ENCODE measurements at regions not wholly inside any gene's neighbourhood (a gene's known extent, or its start where the extent isn't known, plus 50 kb on each side); places are given as distances from the start of the nearest gene placed in this dataset.

DNA sequence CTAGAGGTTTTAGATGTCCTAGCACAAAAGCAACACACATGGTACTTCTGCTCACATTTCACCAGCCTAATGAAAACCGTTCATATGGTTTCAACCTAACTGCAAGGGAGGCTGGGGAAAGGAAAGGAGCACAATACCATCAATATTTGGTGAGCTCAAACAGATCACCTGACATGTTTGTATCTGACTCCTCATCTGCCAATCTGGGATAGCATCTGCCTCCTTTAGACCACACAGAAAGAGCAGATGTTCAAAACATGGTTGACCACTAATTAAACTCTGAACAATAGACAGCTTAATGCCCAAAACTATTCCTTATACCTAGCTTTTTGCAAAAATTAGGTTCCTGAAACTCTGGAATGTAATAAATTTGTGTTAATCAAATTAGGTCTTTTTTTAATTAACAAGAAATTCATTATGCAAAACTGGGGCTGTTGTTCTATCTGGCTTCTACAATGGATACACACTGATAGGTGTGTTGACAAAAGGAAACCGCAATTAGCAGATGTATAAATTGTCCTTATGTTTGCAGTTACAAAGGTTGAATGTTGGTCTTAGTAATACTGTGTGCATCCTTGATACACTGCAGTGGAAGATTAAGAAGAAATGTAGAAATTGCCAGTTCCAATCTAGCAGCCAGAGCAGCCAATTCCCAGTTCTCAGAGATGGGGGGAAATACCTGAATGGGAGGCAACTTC is 89.3 kb downstream of the DUSP6 start:
- no peaks in the 10 kb centered on the region for H3K9me3 ChIP-seq (ENCODE audit: insufficient read depth, low read length)
- no peak for DNase-seq (ENCODE audit: low read depth, low spot score)
- no peak for TF ChIP-seq SUZ12 (IDR thresholded peaks at IDR 0.05; ENCODE audit: extremely low read depth, insufficient read depth, insufficient read length)
- TF ChIP-seq ZNF274 (IDR thresholded peaks at IDR 0.05; ENCODE audit: low read depth, low read length), result no peak

GRCh38 chr12:89261982-89262381 is 90.3 kb downstream of the DUSP6 start:
- Histone ChIP-seq H3K36me3 (ENCODE audit: insufficient read depth, insufficient read length, low read length) (no peaks in the 10 kb centered on the region), H3K4me3 (ENCODE audit: insufficient read length, low read depth) (no peak overlapping the region), H3K9ac (ENCODE audit: insufficient read length, low read depth) (no peak overlapping the region), H3K9me3 (ENCODE audit: insufficient read depth, low read length) (no peaks in the 10 kb centered on the region), H3K27me3 (ENCODE audit: insufficient read depth, insufficient read length) (no peaks in the 10 kb centered on the region), H3K4me1 (ENCODE audit: insufficient read depth, insufficient read length) (no peaks in the 10 kb centered on the region)
- no peak for DNase-seq (ENCODE audit: low read depth, low spot score)
- TF ChIP-seq SUZ12 (IDR thresholded peaks at IDR 0.05; ENCODE audit: extremely low read depth, insufficient read depth, insufficient read length) (no peak), ZNF274 (IDR thresholded peaks at IDR 0.05; ENCODE audit: low read depth, low read length) (no peak), YY1 (IDR thresholded peaks at IDR 0.05; ENCODE audit: insufficient read depth, insufficient read length) (no peak)

More for the DNA sequence above, 89.3 kb downstream of the DUSP6 start:
- no peak overlapping the region for H3K4me3 ChIP-seq (ENCODE audit: insufficient read length, low read depth)
- no peak overlapping the region for H3K9ac ChIP-seq (ENCODE audit: insufficient read length, low read depth)
- no peaks in the 10 kb centered on the region for H3K27me3 ChIP-seq (ENCODE audit: insufficient read depth, insufficient read length)
- H3K4me1 ChIP-seq (ENCODE audit: insufficient read depth, insufficient read length), result no peaks in the 10 kb centered on the region
- no peaks in the 10 kb centered on the region for H3K36me3 ChIP-seq (ENCODE audit: insufficient read depth, insufficient read length, low read length)

GRCh38 chr12:89260841-89261637 is 91.3 kb downstream of the DUSP6 start:
- Histone ChIP-seq H3K9me3 (ENCODE audit: insufficient read depth, low read length) (no peaks in the 10 kb centered on the region), H3K36me3 (ENCODE audit: insufficient read depth, insufficient read length, low read length) (no peaks in the 10 kb centered on the region), H3K27me3 (ENCODE audit: insufficient read depth, insufficient read length) (no peaks in the 10 kb centered on the region), H3K9ac (ENCODE audit: insufficient read length, low read depth) (no peak overlapping the region), H3K4me1 (ENCODE audit: insufficient read depth, insufficient read length) (no peaks in the 10 kb centered on the region), H3K4me3 (ENCODE audit: insufficient read length, low read depth) (no peak overlapping the region)
- no peak for TF ChIP-seq ZNF274 (IDR thresholded peaks at IDR 0.05; ENCODE audit: low read depth, low read length)
- TF ChIP-seq YY1 (IDR thresholded peaks at IDR 0.05; ENCODE audit: insufficient read depth, insufficient read length), result no peak
- no peak for DNase-seq (ENCODE audit: low read depth, low spot score)

DNA sequence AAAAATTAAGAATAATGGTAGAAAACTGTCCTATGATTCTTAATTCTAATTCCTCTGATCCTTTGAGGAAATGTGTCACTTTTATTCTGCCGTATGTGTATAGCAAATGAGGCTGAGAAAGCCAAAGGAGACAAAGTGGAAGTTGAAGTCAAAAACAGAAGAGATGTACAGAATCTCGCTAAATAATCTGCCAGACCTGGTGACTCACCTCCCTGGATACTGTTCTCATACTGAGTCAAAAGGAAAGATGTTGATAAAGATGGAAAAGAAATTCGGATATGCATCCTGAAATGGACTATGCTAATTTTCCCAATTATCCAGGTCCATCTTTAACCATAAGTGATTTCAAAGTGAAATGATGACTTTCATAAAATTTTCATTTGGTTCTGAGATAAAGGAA is 92.5 kb downstream of the DUSP6 start:
- TF ChIP-seq ZNF274 (IDR thresholded peaks at IDR 0.05; ENCODE audit: low read depth, low read length) (no peak), SUZ12 (IDR thresholded peaks at IDR 0.05; ENCODE audit: extremely low read depth, insufficient read depth, insufficient read length) (no peak), YY1 (IDR thresholded peaks at IDR 0.05; ENCODE audit: insufficient read depth, insufficient read length) (no peak)
- H3K9me3 ChIP-seq (ENCODE audit: insufficient read depth, low read length), result no peaks in the 10 kb centered on the region
- H3K27me3 ChIP-seq (ENCODE audit: insufficient read depth, insufficient read length), result no peaks in the 10 kb centered on the region
- H3K4me3 ChIP-seq (ENCODE audit: insufficient read length, low read depth), result no peak overlapping the region
- H3K4me1 ChIP-seq (ENCODE audit: insufficient read depth, insufficient read length), result no peaks in the 10 kb centered on the region
- H3K36me3 ChIP-seq (ENCODE audit: insufficient read depth, insufficient read length, low read length), result no peaks in the 10 kb centered on the region
- no peak overlapping the region for H3K9ac ChIP-seq (ENCODE audit: insufficient read length, low read depth)
- DNase-seq (ENCODE audit: low read depth, low spot score), result no peak

DNA sequence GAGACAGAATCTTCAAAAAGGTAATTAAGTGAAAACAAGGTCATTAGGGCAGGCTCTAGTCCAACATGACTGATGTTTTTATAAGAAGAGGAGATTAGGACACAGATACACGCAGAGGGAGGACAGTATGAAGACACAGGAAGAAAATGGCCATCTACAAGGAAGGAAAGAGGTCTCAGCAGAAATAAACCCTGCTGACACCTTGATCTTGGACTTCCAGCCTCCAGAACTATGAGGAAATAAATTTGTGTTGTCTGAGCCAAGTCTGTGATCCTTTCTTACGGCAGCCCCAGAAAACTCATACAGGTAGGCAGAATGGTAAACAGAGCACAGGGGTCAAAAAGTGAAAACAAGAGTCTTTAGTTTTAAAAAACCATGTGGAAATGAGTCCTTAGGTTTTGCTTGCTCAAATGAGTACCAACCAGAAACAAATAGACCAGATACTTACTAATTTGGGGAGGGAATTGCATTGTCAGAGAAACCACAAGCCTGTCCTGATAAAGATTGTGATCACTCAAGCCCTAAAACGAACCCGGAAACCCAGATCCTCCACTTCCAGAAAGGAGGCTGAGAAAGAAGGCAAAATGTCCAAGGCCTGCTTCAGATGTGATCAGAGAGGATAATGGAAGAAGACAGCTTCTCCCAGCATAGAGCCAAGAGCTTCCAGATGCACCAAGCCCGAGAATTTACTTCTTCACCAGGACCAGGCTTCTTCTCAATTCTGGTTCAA is 93.9 kb downstream of the DUSP6 start:
- no peaks in the 10 kb centered on the region for H3K9me3 ChIP-seq (ENCODE audit: insufficient read depth, low read length)
- H3K36me3 ChIP-seq (ENCODE audit: insufficient read depth, insufficient read length, low read length), result no peaks in the 10 kb centered on the region
- H3K9ac ChIP-seq (ENCODE audit: insufficient read length, low read depth), result no peak overlapping the region
- TF ChIP-seq SUZ12 (IDR thresholded peaks at IDR 0.05; ENCODE audit: extremely low read depth, insufficient read depth, insufficient read length), result no peak
- no peak for TF ChIP-seq YY1 (IDR thresholded peaks at IDR 0.05; ENCODE audit: insufficient read depth, insufficient read length)
- no peak for TF ChIP-seq ZNF274 (IDR thresholded peaks at IDR 0.05; ENCODE audit: low read depth, low read length)
- H3K27me3 ChIP-seq (ENCODE audit: insufficient read depth, insufficient read length), result no peaks in the 10 kb centered on the region
- DNase-seq (ENCODE audit: low read depth, low spot score), result no peak
- no peak overlapping the region for H3K4me3 ChIP-seq (ENCODE audit: insufficient read length, low read depth)
- no peaks in the 10 kb centered on the region for H3K4me1 ChIP-seq (ENCODE audit: insufficient read depth, insufficient read length)

GRCh38 chr12:89257340-89257739 is 95.0 kb downstream of the DUSP6 start:
- H3K9ac ChIP-seq (ENCODE audit: insufficient read length, low read depth), result no peak overlapping the region
- H3K27me3 ChIP-seq (ENCODE audit: insufficient read depth, insufficient read length), result no peaks in the 10 kb centered on the region
- H3K36me3 ChIP-seq (ENCODE audit: insufficient read depth, insufficient read length, low read length), result no peaks in the 10 kb centered on the region
- TF ChIP-seq ZNF274 (IDR thresholded peaks at IDR 0.05; ENCODE audit: low read depth, low read length) (no peak), SUZ12 (IDR thresholded peaks at IDR 0.05; ENCODE audit: extremely low read depth, insufficient read depth, insufficient read length) (no peak), YY1 (IDR thresholded peaks at IDR 0.05; ENCODE audit: insufficient read depth, insufficient read length) (no peak)
- DNase-seq (ENCODE audit: low read depth, low spot score), result no peak
- H3K9me3 ChIP-seq (ENCODE audit: insufficient read depth, low read length), result no peaks in the 10 kb centered on the region
- no peak overlapping the region for H3K4me3 ChIP-seq (ENCODE audit: insufficient read length, low read depth)
- H3K4me1 ChIP-seq (ENCODE audit: insufficient read depth, insufficient read length), result no peaks in the 10 kb centered on the region

GRCh38 chr12:89256060-89256459 is 96.2 kb downstream of the DUSP6 start:
- TF ChIP-seq YY1 (IDR thresholded peaks at IDR 0.05; ENCODE audit: insufficient read depth, insufficient read length) (no peak), ZNF274 (IDR thresholded peaks at IDR 0.05; ENCODE audit: low read depth, low read length) (no peak), SUZ12 (IDR thresholded peaks at IDR 0.05; ENCODE audit: extremely low read depth, insufficient read depth, insufficient read length) (no peak)

More at GRCh38 chr12:89256060-89256459, 96.2 kb downstream of the DUSP6 start:
- Histone ChIP-seq H3K27me3 (ENCODE audit: insufficient read depth, insufficient read length) (no peaks in the 10 kb centered on the region), H3K9ac (ENCODE audit: insufficient read length, low read depth) (no peak overlapping the region), H3K4me1 (ENCODE audit: insufficient read depth, insufficient read length) (no peaks in the 10 kb centered on the region), H3K9me3 (ENCODE audit: insufficient read depth, low read length) (no peaks in the 10 kb centered on the region), H3K4me3 (ENCODE audit: insufficient read length, low read depth) (no peak overlapping the region), H3K36me3 (ENCODE audit: insufficient read depth, insufficient read length, low read length) (no peaks in the 10 kb centered on the region)
- no peak for DNase-seq (ENCODE audit: low read depth, low spot score)
